ENCODE measurements at regions not wholly inside any gene's neighbourhood (a gene's known extent, or its start where the extent isn't known, plus 50 kb on each side); places are given as distances from the start of the nearest gene placed in this dataset.

DNA sequence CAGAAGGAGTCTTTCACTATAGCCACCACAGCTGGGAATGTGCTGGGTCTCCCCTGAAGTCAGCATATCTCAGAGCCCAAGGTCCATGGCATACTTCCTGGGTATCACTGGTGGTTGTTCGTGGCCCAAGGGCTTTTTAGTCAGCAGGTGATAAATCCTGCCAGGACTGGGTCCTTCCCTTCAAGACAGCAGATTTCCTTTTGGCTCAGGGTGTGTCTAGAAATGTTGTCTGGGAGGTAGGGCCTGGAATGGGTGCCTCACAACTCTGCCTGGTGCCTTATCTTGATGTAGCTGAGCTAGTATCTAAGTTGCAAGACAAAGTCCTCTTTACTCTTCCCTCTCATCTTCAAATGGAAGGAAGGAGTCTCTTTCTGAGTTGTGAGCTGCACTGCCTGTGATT, 102.4 kb upstream of the TMLHE start:
- Histone ChIP-seq H4K20me1 (ENCODE audit: insufficient read depth, low read length) (no peaks in the 10 kb centered on the region), H3K36me3 (ENCODE audit: insufficient read depth, low read length) (no peaks in the 10 kb centered on the region), H3K4me3 (ENCODE audit: insufficient read depth, low read depth, low read length) (no peak overlapping the region), H3K79me2 (ENCODE audit: insufficient read depth, low read length) (no peaks in the 10 kb centered on the region), H3K9ac (ENCODE audit: low read length) (no peak overlapping the region), H3K4me2 (ENCODE audit: low read length) (no peak overlapping the region), H3K9me3 (ENCODE audit: insufficient read depth, low read depth, low read length) (no peaks in the 10 kb centered on the region), H3K27ac (ENCODE audit: low read depth, low read length) (no peak overlapping the region), H3K4me1 (ENCODE audit: insufficient read depth, low read length) (no peaks in the 10 kb centered on the region), H2AFZ (ENCODE audit: low read depth, low read length) (no peak overlapping the region), H3K27me3 (ENCODE audit: insufficient read depth, low read length) (no peaks in the 10 kb centered on the region)
- TF ChIP-seq EZH2 (IDR thresholded peaks at IDR 0.05; ENCODE audit: insufficient read depth, low read length) (no peak), CTCF (IDR thresholded peaks at IDR 0.05; ENCODE audit: insufficient read depth, low read depth, low read length) (no peak)
- peaks cover 7% of the 10 kb centered on the region for H3K4me1 Mint-ChIP-seq (ENCODE audit: low read depth, unreplicated experiment)
- no peaks in the 10 kb centered on the region for H3K36me3 Mint-ChIP-seq (ENCODE audit: low read depth, unreplicated experiment)
- no peak for FAIRE-seq
- no peak for DNase-seq (ENCODE audit: low read depth)
- H3K27me3 Mint-ChIP-seq (ENCODE audit: low read depth, unreplicated experiment): no peaks in the 10 kb centered on the region
- H3K27ac Mint-ChIP-seq (ENCODE audit: unreplicated experiment): no peak overlapping the region
- H3K4me3 Mint-ChIP-seq (ENCODE audit: unreplicated experiment): no peak overlapping the region
- peaks cover 9% of the 10 kb centered on the region for H3K9me3 Mint-ChIP-seq (ENCODE audit: unreplicated experiment)

GRCh38 chrX:155695419-155695818, 82.7 kb upstream of the TMLHE start:
- Histone ChIP-seq H4K20me1 (ENCODE audit: insufficient read depth, low read length) (no peaks in the 10 kb centered on the region), H3K9ac (ENCODE audit: low read length) (no peak overlapping the region), H3K27me3 (ENCODE audit: insufficient read depth, low read length) (no peaks in the 10 kb centered on the region), H2AFZ (ENCODE audit: low read depth, low read length) (no peak overlapping the region), H3K36me3 (ENCODE audit: insufficient read depth, low read length) (no peaks in the 10 kb centered on the region), H3K79me2 (ENCODE audit: insufficient read depth, low read length) (no peaks in the 10 kb centered on the region), H3K4me1 (ENCODE audit: insufficient read depth, low read length) (no peaks in the 10 kb centered on the region), H3K27ac (ENCODE audit: low read depth, low read length) (no peak overlapping the region), H3K9me3 (ENCODE audit: insufficient read depth, low read depth, low read length) (no peaks in the 10 kb centered on the region), H3K4me3 (ENCODE audit: insufficient read depth, low read depth, low read length) (no peak overlapping the region), H3K4me2 (ENCODE audit: low read length) (no peak overlapping the region)
- no peak for FAIRE-seq
- TF ChIP-seq CTCF (IDR thresholded peaks at IDR 0.05; ENCODE audit: insufficient read depth, low read depth, low read length) (no peak), EZH2 (IDR thresholded peaks at IDR 0.05; ENCODE audit: insufficient read depth, low read length) (no peak)
- DNase-seq (ENCODE audit: low read depth): no peak
- Mint-ChIP-seq H3K9me3 (ENCODE audit: unreplicated experiment) (no peaks in the 10 kb centered on the region), H3K4me1 (ENCODE audit: low read depth, unreplicated experiment) (no peaks in the 10 kb centered on the region), H3K36me3 (ENCODE audit: low read depth, unreplicated experiment) (no peaks in the 10 kb centered on the region), H3K27me3 (ENCODE audit: low read depth, unreplicated experiment) (no peaks in the 10 kb centered on the region), H3K27ac (ENCODE audit: unreplicated experiment) (no peak overlapping the region), H3K4me3 (ENCODE audit: unreplicated experiment) (no peak overlapping the region)

DNA sequence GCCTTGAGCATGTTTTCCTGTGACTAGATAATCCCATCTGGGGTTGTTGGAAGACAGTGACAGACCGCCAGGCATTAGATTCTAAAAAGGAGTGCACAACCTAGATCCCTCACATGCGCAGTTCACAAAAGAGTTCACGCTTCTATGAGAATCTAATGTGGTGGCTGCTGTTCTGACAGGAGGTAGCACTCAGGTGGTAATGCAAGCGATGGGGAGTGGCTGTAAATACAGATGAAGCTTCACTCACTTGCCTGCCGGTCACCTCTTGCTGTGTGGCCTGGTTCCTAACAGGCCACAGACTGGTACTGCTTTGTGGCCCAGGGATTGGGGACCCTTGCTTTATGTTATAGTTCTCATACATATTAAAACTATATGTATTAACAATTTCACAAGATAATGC, 81.9 kb upstream of the TMLHE start:
- Mint-ChIP-seq H3K4me1 (ENCODE audit: low read depth, unreplicated experiment) (no peaks in the 10 kb centered on the region), H3K27me3 (ENCODE audit: low read depth, unreplicated experiment) (peaks cover 1% of the 10 kb centered on the region), H3K36me3 (ENCODE audit: low read depth, unreplicated experiment) (no peaks in the 10 kb centered on the region), H3K4me3 (ENCODE audit: unreplicated experiment) (no peak overlapping the region), H3K9me3 (ENCODE audit: unreplicated experiment) (no peaks in the 10 kb centered on the region), H3K27ac (ENCODE audit: unreplicated experiment) (no peak overlapping the region)
- no peak overlapping the region for H3K4me2 ChIP-seq (ENCODE audit: low read length)
- no peaks in the 10 kb centered on the region for H3K36me3 ChIP-seq (ENCODE audit: insufficient read depth, low read length)
- no peaks in the 10 kb centered on the region for H3K27me3 ChIP-seq (ENCODE audit: insufficient read depth, low read length)
- no peaks in the 10 kb centered on the region for H3K4me1 ChIP-seq (ENCODE audit: insufficient read depth, low read length)
- H3K27ac ChIP-seq (ENCODE audit: low read depth, low read length): no peak overlapping the region
- no peak overlapping the region for H3K4me3 ChIP-seq (ENCODE audit: insufficient read depth, low read depth, low read length)
- no peak overlapping the region for H3K9ac ChIP-seq (ENCODE audit: low read length)
- H3K9me3 ChIP-seq (ENCODE audit: insufficient read depth, low read depth, low read length): no peaks in the 10 kb centered on the region
- FAIRE-seq: peak; percentile 13
- H4K20me1 ChIP-seq (ENCODE audit: insufficient read depth, low read length): no peaks in the 10 kb centered on the region
- DNase-seq (ENCODE audit: low read depth): no peak
- no peak overlapping the region for H2AFZ ChIP-seq (ENCODE audit: low read depth, low read length)
- TF ChIP-seq CTCF (IDR thresholded peaks at IDR 0.05; ENCODE audit: insufficient read depth, low read depth, low read length) (no peak), EZH2 (IDR thresholded peaks at IDR 0.05; ENCODE audit: insufficient read depth, low read length) (no peak)
- no peaks in the 10 kb centered on the region for H3K79me2 ChIP-seq (ENCODE audit: insufficient read depth, low read length)

Data from astrocyte (in vitro differentiated cells and primary cell).